Karpas-422 (cell line): ENCODE measurements at regions not wholly inside any gene's neighbourhood (a gene's known extent, or its start where the extent isn't known, plus 50 kb on each side); places are given as distances from the start of the nearest gene placed in this dataset.

Experiments
- DNase-seq: peaks from one replicate; pipeline ENCODE4 v3.0.0-alpha.2; 2015
- H2AFZ ChIP-seq: fragments of 200-600 bp; sonication (generic); 2 replicates; pipeline ENCODE4 v1.6.1; 2014; ENCODE audit warnings: antibody characterized with exemption, low read length, mixed read lengths
- H3K27ac ChIP-seq: fragments of 200-600 bp; sonication (generic); 2 replicates; pipeline ENCODE4 v1.5.1; 2014; ENCODE audit warnings: mild to moderate bottlenecking, low read length, moderate library complexity
- H3K27me3 ChIP-seq: fragments of 200-600 bp; sonication (generic); 2 replicates; pipeline ENCODE4 v1.6.1; 2014; ENCODE audit warnings: low read length, mixed read lengths
- H3K36me3 ChIP-seq: fragments of 200-600 bp; sonication (generic); 2 replicates; pipeline ENCODE4 v1.6.1; 2014; ENCODE audit warnings: low read length, mixed read lengths; ENCODE audit not compliant: insufficient read depth
- H3K4me1 ChIP-seq: fragments of 200-600 bp; sonication (generic); 2 replicates; pipeline ENCODE4 v1.6.1; 2014; ENCODE audit warnings: mild to moderate bottlenecking, low read length, mixed read lengths
- H3K4me2 ChIP-seq: fragments of 200-600 bp; sonication (generic); 2 replicates; pipeline ENCODE4 v1.6.1; 2014; ENCODE audit warnings: low read length, low read depth, mild to moderate bottlenecking; ENCODE audit not compliant: poor library complexity, severe bottlenecking
- H3K4me3 ChIP-seq: fragments of 200-600 bp; sonication (generic); 2 replicates; pipeline ENCODE4 v1.5.1; 2014; ENCODE audit warnings: mild to moderate bottlenecking, antibody characterized with exemption, low read length, mixed read lengths
- H3K79me2 ChIP-seq: fragments of 200-600 bp; sonication (generic); 2 replicates; pipeline ENCODE4 v1.6.1; 2014; ENCODE audit warnings: mild to moderate bottlenecking, low read length, mixed read lengths
- H3K9ac ChIP-seq: fragments of 200-600 bp; sonication (generic); 2 replicates; pipeline ENCODE4 v1.6.0; 2014; ENCODE audit warnings: low read length
- H3K9me2 ChIP-seq: fragments of 200-600 bp; sonication (generic), shearing (Covaris generic); replicated peaks from 2 replicates; pipeline ENCODE4 v1.6.0; 2014; ENCODE audit warnings: mild to moderate bottlenecking, low read length, moderate library complexity; ENCODE audit not compliant: insufficient read depth
- H3K9me3 ChIP-seq: fragments of 300-700, 200-600 bp; sonication (generic); 2 replicates; pipeline ENCODE4 v1.6.1; 2014; ENCODE audit warnings: low read length, mixed read lengths
- H4K20me1 ChIP-seq: fragments of 200-600 bp; sonication (generic); 2 replicates; pipeline ENCODE4 v1.6.1; 2014; ENCODE audit warnings: mild to moderate bottlenecking, antibody characterized with exemption, low read length, low read depth; ENCODE audit not compliant: insufficient read depth

DNA sequence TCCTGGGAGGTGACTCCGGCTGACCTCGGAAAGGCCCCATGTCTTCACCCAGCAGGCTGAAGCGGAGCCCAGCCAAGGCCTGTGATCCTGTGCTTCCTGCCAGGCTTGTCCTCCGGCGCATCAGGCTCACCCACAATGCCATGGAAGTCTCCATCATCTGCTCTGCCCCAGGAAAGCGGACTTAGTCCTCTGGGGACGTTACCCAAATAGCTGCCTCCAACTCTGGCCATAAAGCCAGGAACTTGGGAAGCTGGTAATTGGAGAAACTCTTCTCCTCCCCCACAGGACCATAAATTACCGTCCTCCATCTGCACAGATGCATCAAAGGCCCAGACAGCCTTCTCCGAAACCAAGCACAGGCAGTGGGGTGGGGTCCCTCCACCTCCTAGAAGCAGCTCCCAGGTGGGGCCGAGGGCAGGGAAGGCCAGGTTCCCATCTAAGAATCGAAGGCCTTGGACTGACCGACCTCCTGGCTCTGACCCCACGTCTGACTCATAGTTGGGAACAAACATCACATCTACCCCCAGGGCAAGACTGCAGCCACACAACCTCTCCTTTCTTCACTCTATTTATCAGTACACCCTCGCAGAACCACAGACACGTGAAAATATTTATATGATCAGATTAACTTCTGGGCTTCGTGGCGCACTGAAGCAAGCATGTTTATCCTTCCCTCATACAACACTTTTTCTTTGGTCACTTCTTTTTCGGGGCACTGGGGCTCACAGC is 56.4 kb downstream of the PITPNM2 start:
- Histone ChIP-seq H3K27ac (no peak overlapping the region), H2AFZ (no peak overlapping the region), H3K79me2 (no peaks in the 10 kb centered on the region), H3K9me2 (no peaks in the 10 kb centered on the region), H3K4me2 (no peak overlapping the region), H3K9ac (no peak overlapping the region), H3K4me1 (no peaks in the 10 kb centered on the region), H3K36me3 (no peaks in the 10 kb centered on the region), H3K9me3 (no peaks in the 10 kb centered on the region), H3K27me3 (no peaks in the 10 kb centered on the region), H3K4me3 (no peak overlapping the region), H4K20me1 (no peaks in the 10 kb centered on the region)
- DNase-seq: no peak

GRCh38 chr12:123092866-123093265 is 58.0 kb downstream of the PITPNM2 start:
- Histone ChIP-seq H4K20me1 (no peaks in the 10 kb centered on the region), H2AFZ (no peak overlapping the region), H3K9ac (no peak overlapping the region), H3K27me3 (no peaks in the 10 kb centered on the region), H3K79me2 (no peaks in the 10 kb centered on the region), H3K4me2 (no peak overlapping the region), H3K9me3 (no peaks in the 10 kb centered on the region), H3K36me3 (no peaks in the 10 kb centered on the region), H3K9me2 (no peaks in the 10 kb centered on the region), H3K4me3 (no peak overlapping the region), H3K4me1 (peaks cover 3% of the 10 kb centered on the region; the same call in 1 of the 2 replicates), H3K27ac (no peak overlapping the region)
- DNase-seq: no peak

DNA sequence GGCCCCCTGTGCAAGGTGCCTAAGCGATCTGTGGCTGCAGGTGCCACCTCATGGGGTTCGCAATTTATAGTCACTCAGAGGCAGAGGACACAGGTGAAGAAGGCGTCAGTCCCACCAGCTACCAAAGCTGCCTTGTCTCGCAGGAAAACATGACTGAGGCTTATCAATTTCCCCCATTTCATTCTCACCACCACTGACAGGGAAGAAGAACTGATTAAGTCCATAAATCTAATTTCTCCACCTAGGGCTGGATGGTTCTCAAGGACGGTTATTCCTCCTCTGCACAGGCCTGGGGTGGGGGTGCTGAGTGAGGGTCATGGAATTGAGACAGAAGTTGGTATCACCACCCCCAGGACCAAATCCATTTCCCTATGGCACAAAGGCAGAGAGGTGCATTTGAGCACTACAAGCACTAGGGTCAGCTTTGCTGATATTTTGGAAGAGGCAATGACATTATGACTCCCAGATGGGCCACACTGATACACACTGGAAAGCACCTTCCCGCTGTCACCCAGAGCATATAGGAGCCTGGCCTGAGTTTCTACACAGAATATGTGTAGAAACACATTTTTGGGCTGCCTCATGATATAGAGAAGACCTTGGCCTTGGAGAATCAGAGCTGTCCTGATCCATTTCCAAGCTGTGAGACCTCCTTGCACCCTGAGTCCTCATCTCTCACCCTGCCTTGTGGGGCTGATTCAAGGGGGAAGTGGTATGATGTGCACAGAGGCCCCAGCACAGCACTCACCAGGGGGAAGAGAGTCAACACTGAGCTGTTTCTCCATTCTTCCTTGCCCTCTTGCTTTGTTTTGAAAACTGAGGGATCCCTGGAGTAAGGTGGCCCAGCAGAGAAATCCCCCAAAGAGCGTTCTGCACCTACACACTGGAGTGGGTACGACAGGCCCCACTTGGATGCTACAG is 59.4 kb downstream of the PITPNM2 start:
- Histone ChIP-seq H3K4me3 (no peak overlapping the region), H3K27ac (no peak overlapping the region), H3K9me2 (no peaks in the 10 kb centered on the region), H2AFZ (no peak overlapping the region), H3K27me3 (no peaks in the 10 kb centered on the region), H4K20me1 (no peaks in the 10 kb centered on the region), H3K9ac (no peak overlapping the region), H3K4me1 (peaks cover 3% of the 10 kb centered on the region; the same call in 1 of the 2 replicates), H3K9me3 (no peaks in the 10 kb centered on the region), H3K4me2 (no peak overlapping the region), H3K79me2 (no peaks in the 10 kb centered on the region), H3K36me3 (no peaks in the 10 kb centered on the region)
- DNase-seq: no peak

DNA sequence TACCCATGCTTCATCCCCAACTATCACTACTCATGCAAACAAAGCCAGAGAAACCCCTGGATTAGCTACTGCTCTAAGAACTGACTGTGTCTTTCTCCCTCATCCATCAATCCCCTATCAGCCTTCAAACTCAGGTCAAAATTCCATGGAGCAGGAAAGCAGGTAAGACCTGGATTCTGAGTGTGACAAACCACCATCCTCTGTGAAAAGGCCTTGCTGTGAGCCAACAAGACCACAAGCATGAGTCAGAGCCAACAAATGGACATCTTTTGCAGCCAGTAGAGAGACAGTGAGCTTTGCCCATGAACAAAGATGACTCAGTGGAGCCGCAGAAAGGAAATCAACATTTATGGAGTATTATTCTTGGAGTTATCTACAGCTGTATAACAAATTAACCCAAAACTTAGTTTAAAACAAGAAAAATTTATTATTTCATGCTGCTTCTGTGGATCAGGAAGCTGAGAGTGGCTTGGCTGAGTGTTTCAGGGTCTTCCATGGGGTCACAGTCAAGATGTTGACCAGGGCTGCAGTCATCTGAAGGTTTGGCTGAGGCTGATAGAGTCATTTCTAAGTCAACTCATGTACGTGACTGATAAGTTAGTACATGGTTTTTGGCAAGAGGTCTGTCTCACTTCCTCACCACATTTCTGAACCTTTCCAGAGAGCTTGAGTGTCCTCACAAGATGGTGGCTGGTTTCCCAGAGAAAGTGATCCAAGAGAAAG is 61.1 kb downstream of the PITPNM2 start:
- no peak overlapping the region for H3K27ac ChIP-seq
- no peaks in the 10 kb centered on the region for H3K9me2 ChIP-seq
- H3K4me1 ChIP-seq: peaks cover 16% of the 10 kb centered on the region
- no peaks in the 10 kb centered on the region for H3K36me3 ChIP-seq
- H3K4me2 ChIP-seq: no peak overlapping the region
- no peak overlapping the region for H2AFZ ChIP-seq
- H3K79me2 ChIP-seq: no peaks in the 10 kb centered on the region
- H4K20me1 ChIP-seq: no peaks in the 10 kb centered on the region
- DNase-seq: no peak
- no peak overlapping the region for H3K4me3 ChIP-seq
- no peaks in the 10 kb centered on the region for H3K27me3 ChIP-seq
- no peak overlapping the region for H3K9ac ChIP-seq
- no peaks in the 10 kb centered on the region for H3K9me3 ChIP-seq

GRCh38 chr12:123089140-123089539 is 61.8 kb downstream of the PITPNM2 start:
- DNase-seq: no peak
- H3K4me2 ChIP-seq: no peak overlapping the region
- no peaks in the 10 kb centered on the region for H3K9me3 ChIP-seq
- no peaks in the 10 kb centered on the region for H3K27me3 ChIP-seq
- H3K36me3 ChIP-seq: no peaks in the 10 kb centered on the region
- no peak overlapping the region for H3K4me3 ChIP-seq
- no peaks in the 10 kb centered on the region for H3K9me2 ChIP-seq
- H4K20me1 ChIP-seq: no peaks in the 10 kb centered on the region
- H3K9ac ChIP-seq: no peak overlapping the region
- H2AFZ ChIP-seq: no peak overlapping the region
- peaks cover 22% of the 10 kb centered on the region for H3K4me1 ChIP-seq
- no peak overlapping the region for H3K27ac ChIP-seq
- H3K79me2 ChIP-seq: no peaks in the 10 kb centered on the region

GRCh38 chr12:123085730-123086487 is 65.0 kb downstream of the PITPNM2 start:
- Histone ChIP-seq H3K9me2 (no peaks in the 10 kb centered on the region), H3K4me1 (peaks cover 36% of the 10 kb centered on the region), H3K4me2 (no peak overlapping the region), H3K9me3 (no peaks in the 10 kb centered on the region), H3K36me3 (no peaks in the 10 kb centered on the region), H4K20me1 (no peaks in the 10 kb centered on the region), H3K79me2 (no peaks in the 10 kb centered on the region), H3K9ac (no peak overlapping the region), H3K27me3 (no peaks in the 10 kb centered on the region), H3K27ac (no peak overlapping the region), H2AFZ (no peak overlapping the region), H3K4me3 (no peak overlapping the region)
- DNase-seq: no peak

DNA sequence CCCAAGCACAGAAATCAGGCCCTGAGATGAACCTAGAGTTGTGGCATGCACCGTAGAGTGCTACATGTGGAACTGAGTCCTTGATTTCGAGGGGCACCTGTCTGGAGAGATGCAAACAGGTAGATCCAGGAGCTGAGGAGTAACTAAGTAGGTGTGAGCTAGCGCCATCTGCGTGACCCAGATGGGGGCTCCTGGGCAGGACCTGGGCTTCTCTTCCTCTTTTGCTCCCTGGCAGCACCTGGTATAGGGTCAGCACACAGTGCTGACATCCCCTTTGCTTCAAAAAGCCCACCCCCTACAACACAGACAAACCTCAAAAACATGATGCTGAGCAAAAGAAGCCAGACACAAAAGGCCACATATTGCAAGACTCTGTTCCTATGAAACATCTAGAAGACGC is 65.8 kb downstream of the PITPNM2 start:
- no peaks in the 10 kb centered on the region for H3K36me3 ChIP-seq
- H3K9me3 ChIP-seq: no peaks in the 10 kb centered on the region
- peaks cover 40% of the 10 kb centered on the region for H3K4me1 ChIP-seq
- H3K27me3 ChIP-seq: no peaks in the 10 kb centered on the region
- no peak overlapping the region for H3K27ac ChIP-seq
- H3K4me3 ChIP-seq: 0 out of 2 replicates have a peak overlapping the region, but pooled peaks have one; percentile 56
- H3K79me2 ChIP-seq: no peaks in the 10 kb centered on the region
- H4K20me1 ChIP-seq: no peaks in the 10 kb centered on the region
- DNase-seq: no peak
- H2AFZ ChIP-seq: no peak overlapping the region
- H3K9ac ChIP-seq: no peak overlapping the region
- H3K4me2 ChIP-seq: peak overlapping the region; percentile 78
- H3K9me2 ChIP-seq: no peaks in the 10 kb centered on the region
